Mucosa of descending colon (tissue), 3 donors: ENCODE measurements at regions not wholly inside any gene's neighbourhood (a gene's known extent, or its start where the extent isn't known, plus 50 kb on each side); places are given as distances from the start of the nearest gene placed in this dataset.

ENCODE experiments used
- ATAC-seq: fragments of 200-7000 bp; cut with Tn5 transposase; one replicate; pipeline ENCODE4 v1.9.1; 2020; ENCODE audit warnings: mild to moderate bottlenecking, moderate library complexity
- DNase-seq, 3 donors: peaks; one replicate each; pipeline ENCODE4 v3.0.0-alpha.2; 2020
- H3K36me3 ChIP-seq: fragments of 200-600 bp; one replicate; pipeline ENCODE4 v1.8.0; 2021; ENCODE audit warnings: low read depth, mild to moderate bottlenecking
- H3K4me1 ChIP-seq: fragments of 200-600 bp; one replicate; pipeline ENCODE4 v1.8.0; 2021; ENCODE audit warnings: low read depth, mild to moderate bottlenecking
- H3K4me3 ChIP-seq: fragments of 200-600 bp; one replicate; pipeline ENCODE4 v1.8.0; 2021; ENCODE audit warnings: mild to moderate bottlenecking
- H3K9me3 ChIP-seq: fragments of 200-600 bp; one replicate; pipeline ENCODE4 v1.8.0; 2021; ENCODE audit warnings: mild to moderate bottlenecking
- CTCF ChIP-seq: fragments of 200-600 bp; IDR thresholded peaks from one replicate; pipeline ENCODE4 v1.8.0; 2022; ENCODE audit warnings: antibody characterized with exemption, mild to moderate bottlenecking
- intact Hi-C, 2 donors: fragments of 100-400 bp; cut with DNase I in 1 of 2; cut with micrococcal nuclease in 1 of 2; formaldehyde crosslinking; loops; one replicate each; pipeline versions ENCODE4 v1.11.0 to v1.11.1; 2022; cut with DNase I, micrococcal nuclease
- donor health status: DM: no; HTN: no; CAD: no; lungs with moderate emphysema.
- donor health status: DM: no; HTN: no; CAD: no.
- donor health status: DM: no; HTN: yes; CAD: no.

- no peak for TF ChIP-seq CTCF
- Histone ChIP-seq H3K4me3 (no peak overlapping the region), H3K4me1 (no peaks in the 10 kb centered on the region), H3K36me3 (no peaks in the 10 kb centered on the region), H3K9me3 (no peaks in the 10 kb centered on the region)
- no peak for DNase-seq
- no peak for ATAC-seq
- intact Hi-C loops = no loop called here
Observed at GRCh38 chr4:19583827-19584569, 667.7 kb upstream of the SLIT2 start.

- DNase-seq (no peak), ATAC-seq (no peak)
- H3K4me3 ChIP-seq = no peak overlapping the region
- TF ChIP-seq CTCF = no peak
- intact Hi-C loops = no loop called here
- H3K4me1 ChIP-seq = no peaks in the 10 kb centered on the region
- H3K36me3 ChIP-seq = no peaks in the 10 kb centered on the region
- H3K9me3 ChIP-seq = no peaks in the 10 kb centered on the region
Observed at GRCh38 chr4:19580095-19580494, 671.6 kb upstream of the SLIT2 start.

GRCh38 chr4:19579608-19580007 is 672.1 kb upstream of the SLIT2 start:
- no peaks in the 10 kb centered on the region for H3K9me3 ChIP-seq
- no peak for TF ChIP-seq CTCF
- H3K4me3 ChIP-seq = no peak overlapping the region
- intact Hi-C loops = no loop called here
- no peaks in the 10 kb centered on the region for H3K36me3 ChIP-seq
- ATAC-seq = no peak
- no peaks in the 10 kb centered on the region for H3K4me1 ChIP-seq
- DNase-seq = no peak

GRCh38 chr4:19577097-19577496 is 674.6 kb upstream of the SLIT2 start:
- Histone ChIP-seq H3K9me3 (no peaks in the 10 kb centered on the region), H3K4me1 (no peaks in the 10 kb centered on the region), H3K36me3 (no peaks in the 10 kb centered on the region), H3K4me3 (no peak overlapping the region)
- intact Hi-C loops = no loop called here
- DNase-seq (no peak), ATAC-seq (no peak)
- TF ChIP-seq CTCF = no peak

- no peak for TF ChIP-seq CTCF
- ATAC-seq = no peak
- Histone ChIP-seq H3K36me3 (no peaks in the 10 kb centered on the region), H3K9me3 (no peaks in the 10 kb centered on the region), H3K4me1 (no peaks in the 10 kb centered on the region), H3K4me3 (no peak overlapping the region)
- intact Hi-C loops = no loop called here
- DNase-seq = no peak
Observed at GRCh38 chr4:19575924-19576323, 675.8 kb upstream of the SLIT2 start.

- Histone ChIP-seq H3K4me1 (no peaks in the 10 kb centered on the region), H3K9me3 (no peaks in the 10 kb centered on the region), H3K4me3 (no peak overlapping the region), H3K36me3 (no peaks in the 10 kb centered on the region)
- DNase-seq = no peak
- no peak for TF ChIP-seq CTCF
- intact Hi-C loops = no loop called here
- no peak for ATAC-seq
Observed at GRCh38 chr4:19566041-19566440, 685.7 kb upstream of the SLIT2 start.
